Cardiac muscle cell (in vitro differentiated cells and primary cell): ENCODE measurements at regions not wholly inside any gene's neighbourhood (a gene's known extent, or its start where the extent isn't known, plus 50 kb on each side); places are given as distances from the start of the nearest gene placed in this dataset.
A peak's percentile ranks its signal among the peaks of the same experiment; 100 is the strongest.

Experiments used
- DNase-seq, 2 donors: peaks; one replicate each; pipeline versions ENCODE4 v3.0.0 to v3.0.0-alpha.2; 2010 to 2017; ENCODE audit warnings: low read depth in 1 of 2, low spot score in 1 of 2
- H3K27ac ChIP-seq: fragments of 200-600 bp; sonication (generic); 2 replicates; pipeline ENCODE4 v1.5.1; 2016
- H3K27me3 ChIP-seq: fragments of 200-600 bp; sonication (generic); 2 replicates; pipeline ENCODE4 v1.6.0; 2016; ENCODE audit warnings: control low read depth
- H3K36me3 ChIP-seq: fragments of 200-600 bp; sonication (generic); 2 replicates; pipeline ENCODE4 v1.5.1; 2016; ENCODE audit warnings: control low read depth
- H3K4me1 ChIP-seq: fragments of 200-600 bp; sonication (generic); 2 replicates; pipeline ENCODE4 v1.8.1; 2017; ENCODE audit warnings: low read depth, mild to moderate bottlenecking, mixed run types
- H3K4me3 ChIP-seq: fragments of 200-600 bp; sonication (generic); 2 replicates; pipeline ENCODE4 v1.5.1; 2016; ENCODE audit warnings: mild to moderate bottlenecking
- H3K9me3 ChIP-seq: fragments of 200-600 bp; sonication (generic); 2 replicates; pipeline ENCODE4 v1.5.1; 2017; ENCODE audit warnings: low read depth, mild to moderate bottlenecking, control low read depth
- CTCF ChIP-seq: IDR thresholded peaks from 2 replicates; pipeline ENCODE4 v1.5.1; 2012; ENCODE audit warnings: low read depth, mild to moderate bottlenecking, low read length

DNA sequence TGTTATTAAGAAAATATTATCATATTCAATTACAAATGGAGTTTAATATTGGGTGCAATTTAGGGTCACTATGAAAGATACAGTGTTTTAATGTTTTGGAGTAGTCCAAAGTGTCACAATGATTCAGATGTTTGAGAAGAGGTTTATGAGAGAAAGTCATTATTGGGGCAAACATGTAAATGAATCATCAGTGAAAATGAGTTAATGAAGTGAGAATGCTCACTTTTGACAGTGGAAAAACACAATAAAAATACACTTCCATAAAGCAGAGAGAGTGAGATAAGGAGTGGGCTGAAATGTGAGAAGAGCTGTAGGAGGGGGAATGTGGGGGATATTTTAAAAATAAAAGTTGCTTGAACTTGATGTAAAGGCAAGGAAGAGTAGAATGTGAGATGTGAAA, 957.1 kb downstream of the PCDH18 start:
- no peak for DNase-seq
- no peak for TF ChIP-seq CTCF
- Histone ChIP-seq H3K36me3 (no peaks in the 10 kb centered on the region), H3K27me3 (no peaks in the 10 kb centered on the region), H3K9me3 (no peaks in the 10 kb centered on the region), H3K4me3 (no peak overlapping the region), H3K4me1 (no peaks in the 10 kb centered on the region), H3K27ac (no peak overlapping the region)

DNA sequence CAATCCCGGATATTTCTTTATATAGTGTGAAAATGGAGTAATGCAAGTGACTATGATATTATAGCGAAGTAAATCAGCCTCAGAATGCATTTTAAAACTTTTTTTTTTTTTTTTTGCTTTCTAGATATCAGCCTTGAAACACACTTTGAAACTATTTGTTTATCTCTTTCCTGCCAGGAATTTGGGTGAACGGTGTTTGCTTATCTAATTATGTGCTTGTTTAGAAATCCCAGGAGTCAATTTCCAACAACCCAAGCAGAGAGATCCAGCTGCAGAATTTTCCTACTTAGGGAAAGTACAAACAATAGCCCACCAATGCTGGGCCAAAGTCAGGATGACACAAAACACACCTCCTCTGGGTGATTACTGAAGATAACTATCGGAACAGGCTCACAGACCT, 958.8 kb downstream of the PCDH18 start:
- no peaks in the 10 kb centered on the region for H3K4me1 ChIP-seq
- no peak for TF ChIP-seq CTCF
- no peak overlapping the region for H3K4me3 ChIP-seq
- no peaks in the 10 kb centered on the region for H3K36me3 ChIP-seq
- no peak overlapping the region for H3K27ac ChIP-seq
- H3K9me3 ChIP-seq = no peaks in the 10 kb centered on the region
- DNase-seq = no peak
- no peaks in the 10 kb centered on the region for H3K27me3 ChIP-seq

- H3K36me3 ChIP-seq = no peaks in the 10 kb centered on the region
- H3K27ac ChIP-seq = no peak overlapping the region
- H3K27me3 ChIP-seq = no peaks in the 10 kb centered on the region
- no peak for TF ChIP-seq CTCF
- no peak overlapping the region for H3K4me3 ChIP-seq
- no peak for DNase-seq
- H3K9me3 ChIP-seq = no peaks in the 10 kb centered on the region
- no peaks in the 10 kb centered on the region for H3K4me1 ChIP-seq
Measured at GRCh38 chr4:136571315-136571714, 961.0 kb downstream of the PCDH18 start.

- Histone ChIP-seq H3K4me1 (no peaks in the 10 kb centered on the region), H3K9me3 (no peaks in the 10 kb centered on the region), H3K4me3 (no peak overlapping the region), H3K27ac (no peak overlapping the region), H3K27me3 (no peaks in the 10 kb centered on the region), H3K36me3 (no peaks in the 10 kb centered on the region)
- DNase-seq = peak in 1 of 2 donors; percentile 0
- TF ChIP-seq CTCF = no peak
Measured at GRCh38 chr4:136562834-136563233, 969.5 kb downstream of the PCDH18 start.

GRCh38 chr4:136558940-136559494, 973.3 kb downstream of the PCDH18 start:
- Histone ChIP-seq H3K4me3 (no peak overlapping the region), H3K9me3 (no peaks in the 10 kb centered on the region), H3K36me3 (no peaks in the 10 kb centered on the region), H3K27me3 (no peaks in the 10 kb centered on the region), H3K27ac (no peak overlapping the region), H3K4me1 (no peaks in the 10 kb centered on the region)
- no peak for DNase-seq
- TF ChIP-seq CTCF = no peak

- H3K36me3 ChIP-seq = no peaks in the 10 kb centered on the region
- H3K27ac ChIP-seq = no peak overlapping the region
- H3K4me1 ChIP-seq = no peaks in the 10 kb centered on the region
- no peak for DNase-seq
- TF ChIP-seq CTCF = no peak
- no peaks in the 10 kb centered on the region for H3K9me3 ChIP-seq
- H3K27me3 ChIP-seq = no peaks in the 10 kb centered on the region
- H3K4me3 ChIP-seq = no peak overlapping the region
Measured at GRCh38 chr4:136557396-136557795, 974.9 kb downstream of the PCDH18 start.
